ENCODE measurements at regions not wholly inside any gene's neighbourhood (a gene's known extent, or its start where the extent isn't known, plus 50 kb on each side); places are given as distances from the start of the nearest gene placed in this dataset.

GRCh38 chr6:144575327-144575726 is 290.2 kb downstream of the UTRN start:
- Histone ChIP-seq H3K9me3 (ENCODE audit: control insufficient read depth, insufficient read depth, low read depth, low read length) (no peaks in the 10 kb centered on the region), H3K27me3 (ENCODE audit: control insufficient read depth, insufficient read depth, low read length) (no peaks in the 10 kb centered on the region), H3K4me3 (ENCODE audit: low read depth in 2 of 2, low read length in 2 of 2) (no peak overlapping the region), H3K27ac (ENCODE audit: low read length) (no peak overlapping the region), H3K36me3 (ENCODE audit: control insufficient read depth, insufficient read depth, low read length) (peaks cover 2% of the 10 kb centered on the region; the same call in 1 of the 2 replicates), H3K4me1 (ENCODE audit: control insufficient read depth, insufficient read depth, low read length) (no peaks in the 10 kb centered on the region)
- BruUV-seq (replicated peaks), result no TSS peak
- DNase-seq (ENCODE audit: low read depth, low spot score), result no peak
- in situ Hi-C loops (cut with HindIII; ENCODE audit: low pct_unique_long_range_greater_than_20kb, low sequenced_read_pairs), result no loop called here
- TF ChIP-seq, protein P1, sequence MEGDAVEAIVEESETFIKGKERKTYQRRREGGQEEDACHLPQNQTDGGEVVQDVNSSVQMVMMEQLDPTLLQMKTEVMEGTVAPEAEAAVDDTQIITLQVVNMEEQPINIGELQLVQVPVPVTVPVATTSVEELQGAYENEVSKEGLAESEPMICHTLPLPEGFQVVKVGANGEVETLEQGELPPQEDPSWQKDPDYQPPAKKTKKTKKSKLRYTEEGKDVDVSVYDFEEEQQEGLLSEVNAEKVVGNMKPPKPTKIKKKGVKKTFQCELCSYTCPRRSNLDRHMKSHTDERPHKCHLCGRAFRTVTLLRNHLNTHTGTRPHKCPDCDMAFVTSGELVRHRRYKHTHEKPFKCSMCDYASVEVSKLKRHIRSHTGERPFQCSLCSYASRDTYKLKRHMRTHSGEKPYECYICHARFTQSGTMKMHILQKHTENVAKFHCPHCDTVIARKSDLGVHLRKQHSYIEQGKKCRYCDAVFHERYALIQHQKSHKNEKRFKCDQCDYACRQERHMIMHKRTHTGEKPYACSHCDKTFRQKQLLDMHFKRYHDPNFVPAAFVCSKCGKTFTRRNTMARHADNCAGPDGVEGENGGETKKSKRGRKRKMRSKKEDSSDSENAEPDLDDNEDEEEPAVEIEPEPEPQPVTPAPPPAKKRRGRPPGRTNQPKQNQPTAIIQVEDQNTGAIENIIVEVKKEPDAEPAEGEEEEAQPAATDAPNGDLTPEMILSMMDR (IDR thresholded peaks at IDR 0.05), result no peak
- TF ChIP-seq POLR2AphosphoS5 (IDR thresholded peaks at IDR 0.05; ENCODE audit: low read depth, low read length) (no peak), SIN3A (IDR thresholded peaks at IDR 0.05; ENCODE audit: borderline replicate concordance, insufficient read depth, low read depth, low read length) (no peak), REST (IDR thresholded peaks at IDR 0.05; ENCODE audit: insufficient read depth in 1 of 2, low read depth in 2 of 2, low read length in 1 of 2) (no peak), TCF7L2 (IDR thresholded peaks at IDR 0.05; ENCODE audit: low read depth, low read length) (no peak)
- intact Hi-C loops (cut with micrococcal nuclease; ENCODE audit: unreplicated experiment), result no loop called here
- ChIA-PET POLR2A (no interaction called here), CTCF (no interaction called here)
- ATAC-seq, result no peak

DNA sequence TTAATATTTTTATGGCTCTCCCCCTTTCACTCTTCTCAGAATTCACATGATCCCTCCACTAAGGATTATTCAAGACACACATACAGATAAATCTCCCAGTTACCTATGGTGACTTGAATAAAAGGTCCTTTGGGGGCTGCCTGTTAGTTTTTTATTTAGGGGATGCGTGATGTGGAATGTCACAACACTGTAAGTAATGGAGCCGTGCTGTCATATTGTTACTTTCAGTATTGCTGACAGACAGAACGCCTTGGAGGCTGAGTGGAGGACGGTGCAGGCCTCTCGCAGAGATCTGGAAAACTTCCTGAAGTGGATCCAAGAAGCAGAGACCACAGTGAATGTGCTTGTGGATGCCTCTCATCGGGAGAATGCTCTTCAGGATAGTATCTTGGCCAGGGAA is 291.7 kb downstream of the UTRN start:
- ATAC-seq (no peak), DNase-seq (ENCODE audit: low read depth, low spot score) (no peak)
- TF ChIP-seq TCF7L2 (IDR thresholded peaks at IDR 0.05; ENCODE audit: low read depth, low read length) (no peak), SIN3A (IDR thresholded peaks at IDR 0.05; ENCODE audit: borderline replicate concordance, insufficient read depth, low read depth, low read length) (no peak)
- no TSS peak for BruUV-seq (replicated peaks)
- intact Hi-C loops (cut with micrococcal nuclease; ENCODE audit: unreplicated experiment), result no loop called here
- no peaks in the 10 kb centered on the region for H3K9me3 ChIP-seq (ENCODE audit: control insufficient read depth, insufficient read depth, low read depth, low read length)
- CTCF ChIA-PET, result no interaction called here
- peaks cover 2% of the 10 kb centered on the region; the same call in 1 of the 2 replicates for H3K36me3 ChIP-seq (ENCODE audit: control insufficient read depth, insufficient read depth, low read length)
- in situ Hi-C loops (cut with HindIII; ENCODE audit: low pct_unique_long_range_greater_than_20kb, low sequenced_read_pairs), result no loop called here
- H3K4me1 ChIP-seq (ENCODE audit: control insufficient read depth, insufficient read depth, low read length), result no peaks in the 10 kb centered on the region
- POLR2A ChIA-PET, result interaction anchor here (0.6 kb wide), 1 partner anchor 148 kb away, joined by 7 read pairs; no protein-coding TSS in a partner anchor
- H3K27me3 ChIP-seq (ENCODE audit: control insufficient read depth, insufficient read depth, low read length), result no peaks in the 10 kb centered on the region
- H3K4me3 ChIP-seq (ENCODE audit: low read depth in 2 of 2, low read length in 2 of 2), result no peak overlapping the region
- H3K27ac ChIP-seq (ENCODE audit: low read length), result no peak overlapping the region

DNA sequence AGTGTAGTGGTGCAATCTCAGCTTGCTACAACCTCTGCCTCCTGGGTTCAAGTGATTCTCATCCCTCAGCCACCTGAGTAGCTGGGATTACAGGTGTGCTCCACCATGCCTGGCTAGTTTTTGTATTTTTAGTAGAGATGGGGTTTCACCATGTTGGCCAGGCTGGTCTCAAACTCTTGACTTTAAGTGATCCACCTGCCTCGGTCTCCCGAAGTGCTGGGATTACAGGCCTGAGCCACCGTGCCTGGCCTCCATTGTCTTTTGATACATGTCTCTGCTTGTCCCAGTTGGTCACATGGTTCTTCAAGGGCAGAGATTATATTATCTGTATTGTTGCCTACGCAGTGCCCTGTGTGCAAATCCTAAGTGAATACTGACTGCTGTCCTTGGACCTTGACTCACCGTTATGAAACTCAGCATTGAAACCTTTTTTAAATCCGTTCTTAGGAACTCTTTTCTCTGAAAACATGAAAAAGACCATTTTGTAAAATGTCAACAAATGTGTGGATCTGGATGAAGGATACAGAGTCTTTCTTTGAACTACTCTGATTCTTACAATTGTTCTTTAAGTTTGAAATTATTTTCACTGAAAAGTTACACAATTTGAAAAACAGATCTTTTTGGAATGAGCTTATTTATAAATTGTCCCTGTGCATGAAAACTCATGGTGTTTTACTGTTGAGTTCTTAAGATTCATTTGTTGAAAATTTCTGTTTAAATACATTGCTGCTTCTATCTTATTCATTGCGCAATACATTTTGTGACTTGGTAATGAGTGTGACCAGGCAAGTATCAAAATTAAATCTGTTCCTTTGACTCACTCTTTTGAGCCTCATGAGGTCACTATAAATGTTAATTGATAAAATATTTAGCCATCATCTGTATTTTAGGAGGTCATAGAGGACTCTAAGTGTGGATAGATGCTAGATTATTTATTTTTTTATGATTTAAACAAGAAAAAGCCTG is 293.5 kb downstream of the UTRN start:
- no TSS peak for BruUV-seq (replicated peaks)
- TF ChIP-seq REST (IDR thresholded peaks at IDR 0.05; ENCODE audit: insufficient read depth in 1 of 2, low read depth in 2 of 2, low read length in 1 of 2), result no peak
- Histone ChIP-seq H3K27me3 (ENCODE audit: control insufficient read depth, insufficient read depth, low read length) (no peaks in the 10 kb centered on the region), H3K27ac (ENCODE audit: low read length) (no peak overlapping the region), H3K4me1 (ENCODE audit: control insufficient read depth, insufficient read depth, low read length) (no peaks in the 10 kb centered on the region), H3K9me3 (ENCODE audit: control insufficient read depth, insufficient read depth, low read depth, low read length) (no peaks in the 10 kb centered on the region), H3K36me3 (ENCODE audit: control insufficient read depth, insufficient read depth, low read length) (peaks cover 2% of the 10 kb centered on the region; the same call in 1 of the 2 replicates), H3K4me3 (ENCODE audit: low read depth in 2 of 2, low read length in 2 of 2) (no peak overlapping the region)
- ChIA-PET POLR2A (no interaction called here), CTCF (no interaction called here)
- DNase-seq (ENCODE audit: low read depth, low spot score), result no peak
- in situ Hi-C loops (cut with HindIII; ENCODE audit: low pct_unique_long_range_greater_than_20kb, low sequenced_read_pairs) (no loop called here), intact Hi-C loops (cut with micrococcal nuclease; ENCODE audit: unreplicated experiment) (no loop called here)
- no peak for ATAC-seq
